HFFc6 (cell line): ENCODE measurements at regions not wholly inside any gene's neighbourhood (a gene's known extent, or its start where the extent isn't known, plus 50 kb on each side); places are given as distances from the start of the nearest gene placed in this dataset.

Experiments
- DNase-seq: peaks from one replicate; pipeline ENCODE4 v3.0.0-alpha.2; 2018
- H3K27ac Mint-ChIP-seq: 2 replicates; pipeline ENCODE4 v1.8.0; 2020; ENCODE audit warnings: mild to moderate bottlenecking, mixed read lengths
- H3K27me3 Mint-ChIP-seq: 2 replicates; pipeline ENCODE4 v1.8.0; 2021; ENCODE audit warnings: mild to moderate bottlenecking, moderate library complexity, mixed read lengths; ENCODE audit not compliant: insufficient read depth
- H3K36me3 Mint-ChIP-seq: 2 replicates; pipeline ENCODE4 v1.8.0; 2021; ENCODE audit warnings: low read depth, mixed read lengths
- H3K4me1 Mint-ChIP-seq: 2 replicates; pipeline ENCODE4 v1.8.0; 2020; ENCODE audit warnings: low read depth, mixed read lengths
- H3K4me3 Mint-ChIP-seq: 2 replicates; pipeline ENCODE4 v1.8.0; 2020; ENCODE audit warnings: mild to moderate bottlenecking, moderate library complexity, mixed read lengths
- H3K9me3 Mint-ChIP-seq: 2 replicates; pipeline ENCODE4 v1.8.0; 2020; ENCODE audit warnings: mild to moderate bottlenecking, mixed read lengths
- TF ChIP-seq, protein P1 (sequence below): fragments of 200-600 bp; sonication (generic); IDR thresholded peaks from 2 replicates; pipeline ENCODE4 v1.5.0; 2021; ENCODE audit warnings: antibody characterized with exemption, mild to moderate bottlenecking

- Mint-ChIP-seq H3K4me3 (no peak overlapping the region), H3K36me3 (no peaks in the 10 kb centered on the region), H3K27ac (no peak overlapping the region), H3K4me1 (no peaks in the 10 kb centered on the region), H3K9me3 (no peaks in the 10 kb centered on the region), H3K27me3 (peaks cover 35% of the 10 kb centered on the region)
- DNase-seq, result no peak
- TF ChIP-seq, protein P1, sequence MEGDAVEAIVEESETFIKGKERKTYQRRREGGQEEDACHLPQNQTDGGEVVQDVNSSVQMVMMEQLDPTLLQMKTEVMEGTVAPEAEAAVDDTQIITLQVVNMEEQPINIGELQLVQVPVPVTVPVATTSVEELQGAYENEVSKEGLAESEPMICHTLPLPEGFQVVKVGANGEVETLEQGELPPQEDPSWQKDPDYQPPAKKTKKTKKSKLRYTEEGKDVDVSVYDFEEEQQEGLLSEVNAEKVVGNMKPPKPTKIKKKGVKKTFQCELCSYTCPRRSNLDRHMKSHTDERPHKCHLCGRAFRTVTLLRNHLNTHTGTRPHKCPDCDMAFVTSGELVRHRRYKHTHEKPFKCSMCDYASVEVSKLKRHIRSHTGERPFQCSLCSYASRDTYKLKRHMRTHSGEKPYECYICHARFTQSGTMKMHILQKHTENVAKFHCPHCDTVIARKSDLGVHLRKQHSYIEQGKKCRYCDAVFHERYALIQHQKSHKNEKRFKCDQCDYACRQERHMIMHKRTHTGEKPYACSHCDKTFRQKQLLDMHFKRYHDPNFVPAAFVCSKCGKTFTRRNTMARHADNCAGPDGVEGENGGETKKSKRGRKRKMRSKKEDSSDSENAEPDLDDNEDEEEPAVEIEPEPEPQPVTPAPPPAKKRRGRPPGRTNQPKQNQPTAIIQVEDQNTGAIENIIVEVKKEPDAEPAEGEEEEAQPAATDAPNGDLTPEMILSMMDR, result no peak
Observed at GRCh38 chr2:64338910-64339500, 115.0 kb upstream of the LGALSL start.

DNA sequence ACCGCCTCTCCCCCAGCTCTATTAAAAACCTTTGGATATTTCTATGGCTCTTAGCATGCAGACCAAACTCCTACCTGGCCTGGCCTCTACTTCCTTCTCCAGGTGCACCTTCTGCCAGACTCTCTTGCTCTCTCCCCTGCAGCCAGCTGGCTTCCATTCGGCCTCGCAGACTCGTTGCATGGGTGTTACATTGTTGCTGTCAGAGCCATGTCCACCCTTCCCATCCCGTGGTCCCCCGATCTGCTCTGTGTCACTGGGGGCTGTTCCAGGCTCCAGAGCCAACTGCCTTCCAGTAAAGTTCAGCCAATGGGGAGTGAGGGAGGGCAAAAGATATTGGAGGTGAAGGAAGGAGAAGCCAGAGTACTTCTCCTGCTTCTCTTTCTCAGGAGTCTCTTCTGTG is 112.5 kb upstream of the LGALSL start:
- Mint-ChIP-seq H3K27ac (no peak overlapping the region), H3K9me3 (no peaks in the 10 kb centered on the region), H3K4me3 (no peak overlapping the region), H3K27me3 (peaks cover 45% of the 10 kb centered on the region), H3K4me1 (no peaks in the 10 kb centered on the region), H3K36me3 (no peaks in the 10 kb centered on the region)
- no peak for DNase-seq
- TF ChIP-seq, protein P1, result no peak

DNA sequence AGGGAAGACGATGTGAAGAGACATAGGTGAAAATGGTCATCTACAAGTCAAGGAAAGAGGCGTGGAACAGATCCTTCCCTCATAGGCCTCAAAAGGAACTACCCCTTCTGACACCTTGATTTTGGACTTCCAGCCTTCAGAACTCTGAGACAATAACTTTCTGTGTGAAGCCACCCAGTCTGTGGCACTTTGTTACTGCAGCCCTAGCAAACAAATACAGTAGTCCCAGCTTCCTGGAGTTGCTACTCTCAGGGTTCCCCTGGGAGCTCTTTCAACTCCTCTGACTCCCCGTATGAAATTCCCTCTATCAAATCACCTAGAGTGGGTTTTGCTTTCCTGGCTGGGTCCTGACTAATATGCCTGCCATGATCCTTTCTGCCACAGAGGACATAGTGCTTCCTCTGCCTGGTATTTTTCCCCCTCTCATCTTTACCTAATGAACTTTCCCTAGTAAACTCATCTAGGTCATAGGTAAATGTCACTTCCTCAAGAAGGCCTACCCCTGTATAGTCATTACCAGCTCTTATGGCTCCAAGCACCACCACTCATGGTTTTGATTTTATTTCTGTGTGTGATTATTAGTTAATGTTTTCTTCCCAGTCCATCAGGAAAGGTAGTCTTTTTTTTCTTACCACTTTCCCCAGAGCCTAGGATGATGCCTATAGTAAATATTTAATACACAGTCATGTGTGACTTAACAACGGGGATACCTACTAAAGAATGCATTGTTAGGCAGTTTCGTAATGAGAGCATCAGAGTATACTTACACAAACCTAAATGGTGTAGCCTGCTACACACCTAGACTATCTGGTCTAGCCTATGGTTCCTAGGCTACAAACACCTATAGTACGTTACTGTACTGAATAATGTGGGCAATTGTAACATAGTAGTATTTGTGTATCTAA is 111.5 kb upstream of the LGALSL start:
- Mint-ChIP-seq H3K27me3 (peaks cover 38% of the 10 kb centered on the region), H3K4me1 (no peaks in the 10 kb centered on the region), H3K4me3 (no peak overlapping the region), H3K9me3 (no peaks in the 10 kb centered on the region), H3K36me3 (no peaks in the 10 kb centered on the region), H3K27ac (no peak overlapping the region)
- TF ChIP-seq, protein P1, result no peak
- DNase-seq, result no peak

GRCh38 chr2:64344999-64345576 is 108.9 kb upstream of the LGALSL start:
- H3K27me3 Mint-ChIP-seq, result peaks cover 26% of the 10 kb centered on the region
- H3K9me3 Mint-ChIP-seq, result no peaks in the 10 kb centered on the region
- no peak overlapping the region for H3K4me3 Mint-ChIP-seq
- no peak overlapping the region for H3K27ac Mint-ChIP-seq
- DNase-seq, result no peak
- TF ChIP-seq, protein P1, result no peak
- H3K36me3 Mint-ChIP-seq, result no peaks in the 10 kb centered on the region
- H3K4me1 Mint-ChIP-seq, result peaks cover 12% of the 10 kb centered on the region

DNA sequence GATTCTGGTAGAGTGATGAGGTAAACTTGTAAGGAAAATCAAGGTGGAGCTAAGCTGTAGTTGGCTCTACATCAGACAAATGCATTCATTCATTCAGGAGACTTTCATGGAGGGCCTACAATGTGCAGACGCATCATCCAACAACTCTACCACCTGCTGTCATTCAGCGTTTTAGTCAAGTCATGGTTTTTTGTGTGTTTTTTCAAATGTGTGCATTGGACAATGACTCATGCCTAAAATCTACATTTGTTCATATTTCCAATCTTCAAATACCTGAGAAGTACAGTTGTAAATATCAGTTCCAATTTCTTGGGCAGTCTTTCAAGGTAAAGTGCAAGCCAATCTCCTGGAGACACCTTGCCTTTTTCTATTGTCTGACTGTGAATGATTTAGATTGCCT is 108.0 kb upstream of the LGALSL start:
- TF ChIP-seq, protein P1, result no peak
- Mint-ChIP-seq H3K9me3 (no peaks in the 10 kb centered on the region), H3K4me1 (peaks cover 12% of the 10 kb centered on the region), H3K27ac (no peak overlapping the region), H3K27me3 (peaks cover 18% of the 10 kb centered on the region), H3K4me3 (no peak overlapping the region), H3K36me3 (no peaks in the 10 kb centered on the region)
- DNase-seq, result no peak
